SH-SY5Y (cell line): ENCODE measurements at regions not wholly inside any gene's neighbourhood (a gene's known extent, or its start where the extent isn't known, plus 50 kb on each side); places are given as distances from the start of the nearest gene placed in this dataset.

Source experiments
- GATA2 ChIP-seq: IDR thresholded peaks from 2 replicates; pipeline ENCODE4 v1.6.1; 2011; ENCODE audit warnings: mild to moderate bottlenecking, low read depth, low read length
- GATA3 ChIP-seq: IDR thresholded peaks from 2 replicates; pipeline ENCODE4 v1.6.1; 2011; ENCODE audit warnings: low read depth, mild to moderate bottlenecking, low read length, moderate library complexity

DNA sequence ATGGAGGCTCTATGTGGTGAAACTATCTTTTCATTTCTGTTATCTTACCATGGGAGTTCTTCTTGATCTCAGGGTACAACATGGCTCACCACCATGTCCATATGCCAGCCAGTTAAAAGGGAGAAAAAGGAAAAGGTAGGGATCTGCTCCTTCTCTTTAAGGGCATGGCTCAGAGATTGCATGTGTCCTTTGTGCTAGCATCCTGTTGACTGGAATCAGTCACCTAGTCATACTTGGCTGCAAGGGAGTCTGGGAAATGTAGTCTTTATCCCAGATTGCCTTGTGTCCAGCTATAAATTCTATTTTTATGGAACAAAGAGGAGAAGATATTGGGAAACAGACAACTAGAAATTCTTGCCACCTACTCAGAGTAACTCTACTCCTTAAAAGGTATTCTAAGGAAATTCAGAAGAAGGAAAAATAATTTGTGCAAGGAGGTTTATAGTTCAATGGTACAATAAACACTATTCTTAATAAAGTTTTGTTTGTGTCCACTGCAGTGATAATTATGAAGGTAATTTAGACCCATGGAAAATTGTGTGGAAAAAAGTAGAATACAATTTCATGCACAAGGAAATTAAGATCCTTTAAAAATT lies 86.4 kb upstream of the RPH3A start:
- no peak for TF ChIP-seq GATA2
- TF ChIP-seq GATA3, result no peak
